NK-92 treated with Interleukin-12 subunit alpha and Interleukin-12 subunit beta, amount 100 ng/mL, for 24 hours (cell line): ENCODE measurements at regions not wholly inside any gene's neighbourhood (a gene's known extent, or its start where the extent isn't known, plus 50 kb on each side); places are given as distances from the start of the nearest gene placed in this dataset.
"Not testable (repeated sequence)": the region's sequence is repeated elsewhere in the genome, so short reads cannot be mapped to it uniquely, and the experiment has no call there.

Experiments used
- DNase-seq: peaks from one replicate; lab custom pipeline; 2025; lab: John Stamatoyannopoulos, UW

GRCh38 chr6:97677626-97678025, 394.6 kb upstream of the MMS22L start:
- DNase-seq = no peak

- DNase-seq = no peak
These were observed 404.9 kb upstream of the MMS22L start for GRCh38 chr6:97687916-97688315.

GRCh38 chr6:97689078-97689754, 406.2 kb upstream of the MMS22L start:
- no peak for DNase-seq

- DNase-seq = no peak
These were observed 414.4 kb upstream of the MMS22L start for GRCh38 chr6:97697456-97697855.

- no peak for DNase-seq
These were observed 418.8 kb upstream of the MMS22L start for GRCh38 chr6:97701801-97702200.

GRCh38 chr6:97702248-97702647, 419.2 kb upstream of the MMS22L start:
- DNase-seq = no peak

GRCh38 chr6:97703661-97704060, 420.6 kb upstream of the MMS22L start:
- DNase-seq = no peak

GRCh38 chr6:97705568-97705967, 422.6 kb upstream of the MMS22L start:
- no peak for DNase-seq

- no peak for DNase-seq
These were observed 429.7 kb upstream of the MMS22L start for GRCh38 chr6:97712751-97713150.

GRCh38 chr6:97714772-97715171, 431.8 kb upstream of the MMS22L start:
- no peak for DNase-seq

- DNase-seq = no peak
These were observed 434.1 kb upstream of the MMS22L start for GRCh38 chr6:97717086-97717485.

GRCh38 chr6:97726378-97726777, 443.4 kb upstream of the MMS22L start:
- no peak for DNase-seq

GRCh38 chr6:97732045-97732444, 449.0 kb upstream of the MMS22L start:
- DNase-seq = no peak

GRCh38 chr6:97757575-97757974, 474.6 kb upstream of the MMS22L start:
- no peak for DNase-seq

- DNase-seq = no peak
These were observed 482.4 kb upstream of the MMS22L start for GRCh38 chr6:97765461-97765860.

- DNase-seq = no peak
These were observed 488.4 kb upstream of the MMS22L start for GRCh38 chr6:97771372-97771771.

GRCh38 chr6:97775012-97775411, 492.0 kb upstream of the MMS22L start:
- DNase-seq = no peak

GRCh38 chr6:97778290-97779038, 495.4 kb upstream of the MMS22L start:
- no peak for DNase-seq

- DNase-seq = not testable (repeated sequence)
These were observed 496.2 kb upstream of the MMS22L start for GRCh38 chr6:97779039-97779766.

- no peak for DNase-seq
These were observed 508.0 kb upstream of the MMS22L start for GRCh38 chr6:97790926-97791590.

- DNase-seq = no peak
These were observed 522.6 kb upstream of the MMS22L start for GRCh38 chr6:97805596-97805995.

- no peak for DNase-seq
These were observed 529.9 kb upstream of the MMS22L start for GRCh38 chr6:97812940-97813339.
